ENCODE measurements at regions not wholly inside any gene's neighbourhood (a gene's known extent, or its start where the extent isn't known, plus 50 kb on each side); places are given as distances from the start of the nearest gene placed in this dataset.
"Not testable (repeated sequence)": the region's sequence is repeated elsewhere in the genome, so short reads cannot be mapped to it uniquely, and the experiment has no call there.

- no peaks in the 10 kb centered on the region for H3K27me3 ChIP-seq (ENCODE audit: control insufficient read depth in 2 of 2, insufficient read depth in 2 of 2, low read length in 2 of 2)
- no TSS peak for BruUV-seq (replicated peaks)
- TF ChIP-seq CTCF (IDR thresholded peaks at IDR 0.05; ENCODE audit: extremely low read depth in 1 of 2, insufficient read depth in 1 of 2, low read depth in 1 of 2, low read length in 2 of 2), result peak; percentile 74 to 78
- TF ChIP-seq EZH2 (IDR thresholded peaks at IDR 0.05; ENCODE audit: borderline replicate concordance, low read depth, low read length, severe bottlenecking), result no peak
- H2AFZ ChIP-seq (ENCODE audit: low read depth, low read length), result no peak overlapping the region
- no peak overlapping the region for H3K27ac ChIP-seq (ENCODE audit: insufficient read depth, low read depth, low read length)
- H3K9ac ChIP-seq (replicated peaks; ENCODE audit: extremely low read depth, insufficient read depth, low read length), result no peak overlapping the region
- no peaks in the 10 kb centered on the region for H3K36me3 ChIP-seq (ENCODE audit: control insufficient read depth in 2 of 2, extremely low read depth in 1 of 2, insufficient read depth in 2 of 2, low read length in 2 of 2)
- CTCF ChIA-PET, result interaction anchor here (0.6 to 5.3 kb wide), 17 partner anchors 12 to 1512 kb away, joined by 3 to 53 read pairs (median 3); no protein-coding TSS in a partner anchor
- H3K4me3 ChIP-seq (replicated peaks in 1 of 3; ENCODE audit: insufficient read depth in 1 of 3, low read depth in 1 of 3, low read length in 3 of 3), result no peak overlapping the region
- H3K4me2 ChIP-seq (ENCODE audit: insufficient read depth, low read length), result no peak overlapping the region
- H3K4me1 ChIP-seq (ENCODE audit: control insufficient read depth, extremely low read depth, insufficient read depth, low read length), result no peaks in the 10 kb centered on the region
- H4K20me1 ChIP-seq (replicated peaks; ENCODE audit: control insufficient read depth, extremely low read depth, insufficient read depth, low read length), result no peaks in the 10 kb centered on the region
- dilution Hi-C loops (cut with MboI; ENCODE audit: extremely low pct_ligation_motif_present, low sequenced_read_pairs), result no loop called here
- H3K9me1 ChIP-seq (replicated peaks; ENCODE audit: control insufficient read depth, extremely low read depth, insufficient read depth, low read length), result no peaks in the 10 kb centered on the region
- H3K9me3 ChIP-seq (replicated peaks; ENCODE audit: control insufficient read depth, insufficient read depth, low read length), result no peaks in the 10 kb centered on the region
- DNase-seq (ENCODE audit: low read depth, low spot score) (peak; percentile 39), FAIRE-seq (peak; percentile 71)
- intact Hi-C loops (cut with micrococcal nuclease), result loop anchor here (1.0 kb wide), 4 partner anchors 314 to 1511 kb away; no protein-coding TSS in a partner anchor
- POLR2A ChIA-PET, result no interaction called here
- no peaks in the 10 kb centered on the region for H3K79me2 ChIP-seq (ENCODE audit: control insufficient read depth, insufficient read depth, low read length)
Observed at GRCh38 chr7:136114966-136115762, 138.0 kb upstream of the MTPN start.

GRCh38 chr7:136114467-136114866 lies 137.3 kb upstream of the MTPN start:
- CTCF ChIA-PET, result interaction anchor here (1.1 to 5.3 kb wide), 10 partner anchors 11 to 1512 kb away, joined by 3 to 53 read pairs (median 5); no protein-coding TSS in a partner anchor
- dilution Hi-C loops (cut with MboI; ENCODE audit: extremely low pct_ligation_motif_present, low sequenced_read_pairs); BruUV-seq (replicated peaks): not testable (repeated sequence)

GRCh38 chr7:136109037-136109436 lies 131.9 kb upstream of the MTPN start:
- H3K9ac ChIP-seq (replicated peaks; ENCODE audit: extremely low read depth, insufficient read depth, low read length); POLR2A ChIA-PET; H3K36me3 ChIP-seq (ENCODE audit: control insufficient read depth in 2 of 2, extremely low read depth in 1 of 2, insufficient read depth in 2 of 2, low read length in 2 of 2); H3K4me1 ChIP-seq (ENCODE audit: control insufficient read depth, extremely low read depth, insufficient read depth, low read length); H4K20me1 ChIP-seq (replicated peaks; ENCODE audit: control insufficient read depth, extremely low read depth, insufficient read depth, low read length); CTCF ChIA-PET; FAIRE-seq; H3K4me3 ChIP-seq (replicated peaks in 1 of 3; ENCODE audit: insufficient read depth in 1 of 3, low read depth in 1 of 3, low read length in 3 of 3); H3K27ac ChIP-seq (ENCODE audit: insufficient read depth, low read depth, low read length); H3K4me2 ChIP-seq (ENCODE audit: insufficient read depth, low read length); H3K27me3 ChIP-seq (ENCODE audit: control insufficient read depth in 2 of 2, insufficient read depth in 2 of 2, low read length in 2 of 2); dilution Hi-C loops (cut with MboI; ENCODE audit: extremely low pct_ligation_motif_present, low sequenced_read_pairs); H3K9me3 ChIP-seq (replicated peaks; ENCODE audit: control insufficient read depth, insufficient read depth, low read length); H3K9me1 ChIP-seq (replicated peaks; ENCODE audit: control insufficient read depth, extremely low read depth, insufficient read depth, low read length); DNase-seq (ENCODE audit: low read depth, low spot score); intact Hi-C loops (cut with micrococcal nuclease); BruUV-seq (replicated peaks); H3K79me2 ChIP-seq (ENCODE audit: control insufficient read depth, insufficient read depth, low read length); H2AFZ ChIP-seq (ENCODE audit: low read depth, low read length): not testable (repeated sequence)

More at GRCh38 chr7:136114467-136114866, 137.3 kb upstream of the MTPN start:
- H3K79me2 ChIP-seq (ENCODE audit: control insufficient read depth, insufficient read depth, low read length); H3K36me3 ChIP-seq (ENCODE audit: control insufficient read depth in 2 of 2, extremely low read depth in 1 of 2, insufficient read depth in 2 of 2, low read length in 2 of 2); intact Hi-C loops (cut with micrococcal nuclease); H3K4me2 ChIP-seq (ENCODE audit: insufficient read depth, low read length); POLR2A ChIA-PET; H2AFZ ChIP-seq (ENCODE audit: low read depth, low read length); H3K27ac ChIP-seq (ENCODE audit: insufficient read depth, low read depth, low read length); H4K20me1 ChIP-seq (replicated peaks; ENCODE audit: control insufficient read depth, extremely low read depth, insufficient read depth, low read length); H3K4me1 ChIP-seq (ENCODE audit: control insufficient read depth, extremely low read depth, insufficient read depth, low read length); H3K27me3 ChIP-seq (ENCODE audit: control insufficient read depth in 2 of 2, insufficient read depth in 2 of 2, low read length in 2 of 2); H3K9me1 ChIP-seq (replicated peaks; ENCODE audit: control insufficient read depth, extremely low read depth, insufficient read depth, low read length); H3K4me3 ChIP-seq (replicated peaks in 1 of 3; ENCODE audit: insufficient read depth in 1 of 3, low read depth in 1 of 3, low read length in 3 of 3); FAIRE-seq; H3K9ac ChIP-seq (replicated peaks; ENCODE audit: extremely low read depth, insufficient read depth, low read length); DNase-seq (ENCODE audit: low read depth, low spot score); H3K9me3 ChIP-seq (replicated peaks; ENCODE audit: control insufficient read depth, insufficient read depth, low read length): not testable (repeated sequence)

Data from endothelial cell of umbilical vein (primary cell).